GM12891 (cell line): ENCODE measurements at regions not wholly inside any gene's neighbourhood (a gene's known extent, or its start where the extent isn't known, plus 50 kb on each side); places are given as distances from the start of the nearest gene placed in this dataset.

ENCODE experiments used
- PAX5 ChIP-seq: IDR thresholded peaks from 2 replicates; pipeline ENCODE4 v1.6.1; 2011; ENCODE audit warnings: low read length, moderate library complexity, mild to moderate bottlenecking; ENCODE audit not compliant: insufficient read depth, severe bottlenecking
- POLR2A ChIP-seq: IDR thresholded peaks from 2 replicates; pipeline ENCODE4 v1.6.1; 2011; ENCODE audit warnings: low read depth, low read length, control low read depth
- POLR2AphosphoS5 ChIP-seq: IDR thresholded peaks from 2 replicates; pipeline ENCODE4 v1.6.1; 2011; ENCODE audit warnings: low read depth, low read length, control low read depth
- POU2F2 ChIP-seq: IDR thresholded peaks from 2 replicates; pipeline ENCODE4 v1.6.1; 2011; ENCODE audit warnings: low read depth, mild to moderate bottlenecking, control low read depth, low read length, moderate library complexity
- SPI1 ChIP-seq: IDR thresholded peaks from 2 replicates; pipeline ENCODE4 v1.6.1; 2011; ENCODE audit warnings: low read depth, low read length, control low read depth
- TAF1 ChIP-seq: IDR thresholded peaks from 2 replicates; pipeline ENCODE4 v1.6.1; 2011; ENCODE audit warnings: low read depth, low read length, control low read depth

GRCh38 chr13:87821512-87821911, 150.3 kb downstream of the SLITRK5 start:
- no peak for TF ChIP-seq POU2F2
- TF ChIP-seq POLR2AphosphoS5, result no peak
- TF ChIP-seq POLR2A, result no peak
- no peak for TF ChIP-seq TAF1
- TF ChIP-seq SPI1, result no peak
- no peak for TF ChIP-seq PAX5
